HEK293T (cell line): ENCODE measurements at regions not wholly inside any gene's neighbourhood (a gene's known extent, or its start where the extent isn't known, plus 50 kb on each side); places are given as distances from the start of the nearest gene placed in this dataset.
"Not testable (repeated sequence)": the region's sequence is repeated elsewhere in the genome, so short reads cannot be mapped to it uniquely, and the experiment has no call there.

Experiments
- CTCF ChIA-PET: fragments of 350-600 bp; formaldehyde crosslinking; extraction: SDS; loops from one replicate; lab custom pipeline; 2021; ENCODE audit warnings: antibody characterized with exemption, inconsistent platforms; lab: Yijun Ruan, JAX
- POLR2A ChIA-PET: fragments of 350-600 bp; formaldehyde crosslinking; extraction: SDS; loops from one replicate; lab custom pipeline; 2020; ENCODE audit warnings: antibody characterized with exemption, inconsistent platforms; lab: Yijun Ruan, JAX
- DNase-seq: peaks from one replicate; pipeline ENCODE4 v3.0.0; 2012; ENCODE audit warnings: mixed read lengths; ENCODE audit errors: extremely low spot score
- ARNT ChIP-seq: fragments of 450-650 bp; IDR thresholded peaks from 2 replicates; pipeline ENCODE4 v1.6.1; 2017; ENCODE audit warnings: mild to moderate bottlenecking
- BHLHE40 ChIP-seq: fragments of 450-650 bp; IDR thresholded peaks from 2 replicates; pipeline ENCODE4 v1.6.1; 2016; ENCODE audit warnings: mild to moderate bottlenecking, moderate library complexity, borderline replicate concordance
- CTBP1 ChIP-seq: fragments of 450-650 bp; IDR thresholded peaks from 2 replicates; pipeline ENCODE4 v1.6.1; 2016; ENCODE audit warnings: borderline replicate concordance
- ELF4 ChIP-seq: fragments of 450-650 bp; IDR thresholded peaks from 2 replicates; pipeline ENCODE4 v1.6.1; 2017; ENCODE audit warnings: antibody characterized with exemption
- FOXA1 ChIP-seq: fragments of 450-650 bp; IDR thresholded peaks from 2 replicates; pipeline ENCODE4 v1.6.1; 2016; ENCODE audit warnings: mild to moderate bottlenecking
- FOXK2 ChIP-seq: fragments of 450-650 bp; IDR thresholded peaks from 2 replicates; pipeline ENCODE4 v1.6.1; 2016; ENCODE audit warnings: mild to moderate bottlenecking
- FOXM1 ChIP-seq: fragments of 450-650 bp; IDR thresholded peaks from 2 replicates; pipeline ENCODE4 v1.6.1; 2017; ENCODE audit warnings: mild to moderate bottlenecking, borderline replicate concordance
- HDGF ChIP-seq: fragments of 450-650 bp; IDR thresholded peaks from 2 replicates; pipeline ENCODE4 v1.6.1; 2017; ENCODE audit warnings: antibody characterized with exemption, borderline replicate concordance
- L3MBTL2 ChIP-seq: fragments of 450-650 bp; conservative IDR thresholded peaks from 2 replicates; pipeline ENCODE4 v1.6.1; 2016; ENCODE audit warnings: mild to moderate bottlenecking
- LEF1 ChIP-seq: fragments of 450-650 bp; IDR thresholded peaks from 2 replicates; pipeline ENCODE4 v1.6.1; 2017; ENCODE audit warnings: mild to moderate bottlenecking, borderline replicate concordance
- NFRKB ChIP-seq: fragments of 450-650 bp; IDR thresholded peaks from 2 replicates; pipeline ENCODE4 v1.6.1; 2016; ENCODE audit warnings: mild to moderate bottlenecking, moderate library complexity
- SP1 ChIP-seq: fragments of 450-650 bp; IDR thresholded peaks from 2 replicates; pipeline ENCODE4 v1.6.1; 2017
- SUZ12 ChIP-seq: fragments of 450-650 bp; IDR thresholded peaks from 2 replicates; pipeline ENCODE4 v1.6.1; 2016; ENCODE audit warnings: mild to moderate bottlenecking
- TARDBP ChIP-seq: fragments of 450-650 bp; IDR thresholded peaks from 2 replicates; pipeline ENCODE4 v1.6.1; 2016
- ZNF384 ChIP-seq: fragments of 450-650 bp; IDR thresholded peaks from 2 replicates; pipeline ENCODE4 v1.6.1; 2016
- TF ChIP-seq, protein P1 (sequence below): fragments of 450-650 bp; IDR thresholded peaks from 2 replicates; pipeline ENCODE4 v1.6.1; 2016

DNA sequence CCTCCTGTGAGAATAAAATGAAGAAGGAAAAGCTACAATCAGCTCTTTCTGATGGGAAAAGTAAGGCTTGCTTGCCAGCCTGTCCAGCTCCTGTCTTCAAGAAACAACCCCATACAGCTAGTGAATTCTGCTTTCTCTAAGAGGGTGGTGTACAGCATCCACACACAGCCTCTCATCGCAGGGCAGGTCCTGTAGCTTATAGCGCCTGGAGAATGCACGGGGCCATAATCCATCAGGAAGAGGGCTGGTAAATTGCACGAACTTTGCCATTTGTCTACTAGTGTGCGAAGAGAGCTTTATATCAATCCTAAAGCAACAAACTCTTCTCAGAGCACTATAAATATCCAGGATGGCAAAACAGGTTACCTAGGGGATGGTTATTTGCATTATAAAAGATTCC is 83.3 kb upstream of the SAMSN1 start:
- no peak for DNase-seq
- ChIA-PET POLR2A (no interaction called here), CTCF (interaction anchor here (0.6 kb wide), 1 partner anchor 9 kb away, joined by 3 read pairs; no protein-coding TSS in a partner anchor)
- TF ChIP-seq SP1 = no peak
- no peak for TF ChIP-seq TARDBP
- TF ChIP-seq SUZ12 = no peak
- no peak for TF ChIP-seq FOXK2
- no peak for TF ChIP-seq HDGF
- no peak for TF ChIP-seq ARNT
- no peak for TF ChIP-seq BHLHE40
- no peak for TF ChIP-seq NFRKB
- no peak for TF ChIP-seq ZNF384
- TF ChIP-seq, protein P1, sequence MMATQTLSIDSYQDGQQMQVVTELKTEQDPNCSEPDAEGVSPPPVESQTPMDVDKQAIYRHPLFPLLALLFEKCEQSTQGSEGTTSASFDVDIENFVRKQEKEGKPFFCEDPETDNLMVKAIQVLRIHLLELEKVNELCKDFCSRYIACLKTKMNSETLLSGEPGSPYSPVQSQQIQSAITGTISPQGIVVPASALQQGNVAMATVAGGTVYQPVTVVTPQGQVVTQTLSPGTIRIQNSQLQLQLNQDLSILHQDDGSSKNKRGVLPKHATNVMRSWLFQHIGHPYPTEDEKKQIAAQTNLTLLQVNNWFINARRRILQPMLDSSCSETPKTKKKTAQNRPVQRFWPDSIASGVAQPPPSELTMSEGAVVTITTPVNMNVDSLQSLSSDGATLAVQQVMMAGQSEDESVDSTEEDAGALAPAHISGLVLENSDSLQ = no peak
- no peak for TF ChIP-seq ELF4

DNA sequence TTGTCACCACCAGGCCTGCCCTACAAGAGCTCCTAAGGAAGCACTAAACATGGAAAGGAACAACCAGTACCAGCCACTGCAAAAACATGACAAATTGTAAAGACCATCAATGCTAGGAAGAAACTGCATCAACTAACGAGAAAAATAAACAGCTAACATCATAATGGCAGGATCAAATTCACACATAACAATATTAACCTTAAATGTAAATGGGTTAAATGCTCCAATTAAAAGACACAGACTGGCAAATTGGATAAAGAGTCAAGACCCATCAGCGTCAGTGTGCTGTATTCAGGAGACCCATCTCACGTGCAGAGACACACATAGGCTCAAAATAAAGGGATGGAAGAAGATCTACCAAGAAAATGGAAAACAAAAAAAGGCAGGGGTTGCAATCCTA is 77.0 kb upstream of the SAMSN1 start:
- DNase-seq, POLR2A ChIA-PET, CTCF ChIA-PET: not testable (repeated sequence)

DNA sequence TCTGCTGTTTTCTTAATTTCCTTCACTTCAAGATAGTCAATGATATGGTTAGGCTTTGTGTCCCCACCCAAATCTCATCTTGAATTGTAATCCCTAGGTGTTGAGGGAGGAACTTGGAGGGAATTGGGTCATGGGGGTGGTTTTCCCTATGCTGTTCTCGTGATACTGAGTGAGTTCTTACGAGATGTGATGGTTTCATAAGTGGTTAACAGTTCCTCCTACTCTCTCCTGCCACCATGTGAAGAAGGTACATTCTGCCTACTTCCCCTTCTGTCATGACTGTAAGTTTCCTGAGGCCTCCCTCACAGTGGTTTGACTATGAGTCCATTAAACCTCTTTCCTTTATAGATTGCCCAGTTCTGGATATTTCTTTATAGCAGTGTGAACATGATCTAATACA is 74.0 kb upstream of the SAMSN1 start:
- DNase-seq = no peak
- ChIA-PET CTCF (no interaction called here), POLR2A (no interaction called here)
- TF ChIP-seq BHLHE40 (no peak), ZNF384 (no peak), FOXA1 (no peak), ELF4 (no peak), LEF1 (no peak), HDGF (no peak), SP1 (no peak), SUZ12 (no peak), NFRKB (no peak), FOXM1 (no peak), ARNT (no peak), TARDBP (no peak), FOXK2 (no peak), CTBP1 (no peak), L3MBTL2 (no peak)
- TF ChIP-seq, protein P1 = no peak

DNA sequence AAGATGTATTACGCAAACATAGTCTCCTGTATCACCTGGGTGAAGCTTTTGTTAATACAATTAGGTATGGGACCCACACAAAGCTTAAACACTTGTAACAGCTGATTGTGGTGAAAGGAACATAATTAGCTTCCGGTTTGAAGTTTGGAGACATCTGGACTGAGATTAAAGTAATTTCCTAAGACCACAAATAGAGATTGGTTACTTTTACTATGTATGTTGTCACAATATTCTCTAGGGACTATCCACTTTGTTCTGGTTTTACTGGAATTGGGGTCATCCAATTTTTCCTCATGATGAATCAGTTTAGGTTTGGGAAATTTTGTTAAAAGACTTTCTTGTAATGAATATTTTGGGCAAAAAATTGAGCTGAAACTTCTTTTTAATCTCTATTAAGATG is 71.8 kb upstream of the SAMSN1 start:
- TF ChIP-seq ZNF384 (no peak), HDGF (no peak), TARDBP (no peak), ELF4 (no peak)
- DNase-seq = no peak
- POLR2A ChIA-PET = no interaction called here
- CTCF ChIA-PET = no interaction called here

DNA sequence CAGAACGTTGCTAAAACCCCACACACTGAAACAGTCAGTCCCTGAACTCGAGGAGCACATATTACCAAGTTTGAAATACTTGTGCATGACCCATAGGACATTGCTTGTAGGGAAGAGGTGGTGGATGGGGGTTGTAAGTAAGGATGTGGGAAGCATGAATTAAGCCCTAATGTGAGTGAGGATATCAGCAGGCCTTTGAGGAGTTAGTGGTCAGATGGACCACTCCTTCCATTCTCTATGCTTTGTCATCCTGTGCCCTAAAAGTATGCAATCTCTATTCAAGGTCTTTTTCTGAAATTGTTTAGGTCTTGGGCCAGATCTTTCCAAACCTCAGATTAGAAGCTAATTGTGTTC is 70.9 kb upstream of the SAMSN1 start:
- ChIA-PET CTCF (no interaction called here), POLR2A (no interaction called here)
- DNase-seq = no peak
- TF ChIP-seq LEF1 (no peak), FOXM1 (no peak), SUZ12 (no peak), FOXK2 (no peak), NFRKB (no peak), ELF4 (no peak), ZNF384 (no peak)

DNA sequence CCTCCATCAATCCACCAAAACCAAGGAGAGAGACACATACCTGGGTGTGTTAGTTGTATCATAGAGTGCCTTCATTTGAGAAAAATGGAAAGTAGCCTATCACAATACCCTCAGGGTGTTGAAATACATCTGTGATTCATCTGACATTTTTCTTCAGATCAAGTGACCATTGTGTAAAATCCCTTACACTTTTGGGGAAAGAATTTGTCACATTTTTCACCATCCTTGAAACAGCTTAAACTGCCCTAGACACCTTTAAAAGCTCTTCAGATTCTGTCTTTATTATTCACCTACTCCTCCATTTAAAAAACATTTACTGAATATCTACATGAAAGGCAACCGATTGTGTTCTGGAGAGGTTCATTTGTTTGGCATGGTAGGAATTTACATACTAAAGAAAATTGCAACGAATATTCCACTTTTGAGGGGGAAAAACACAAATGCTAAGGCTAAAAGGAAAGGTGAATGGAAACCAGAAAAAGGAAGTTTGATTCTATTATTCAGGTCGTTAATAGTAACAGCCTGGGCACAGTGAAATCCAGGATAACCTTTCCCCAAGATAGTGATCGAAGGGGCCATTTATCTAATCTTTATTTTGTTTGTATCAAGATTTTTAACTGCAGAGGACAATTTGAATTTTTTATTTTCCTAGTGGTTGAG is 70.4 kb upstream of the SAMSN1 start:
- ChIA-PET CTCF (no interaction called here), POLR2A (no interaction called here)
- no peak for DNase-seq
- TF ChIP-seq SUZ12 = no peak

DNA sequence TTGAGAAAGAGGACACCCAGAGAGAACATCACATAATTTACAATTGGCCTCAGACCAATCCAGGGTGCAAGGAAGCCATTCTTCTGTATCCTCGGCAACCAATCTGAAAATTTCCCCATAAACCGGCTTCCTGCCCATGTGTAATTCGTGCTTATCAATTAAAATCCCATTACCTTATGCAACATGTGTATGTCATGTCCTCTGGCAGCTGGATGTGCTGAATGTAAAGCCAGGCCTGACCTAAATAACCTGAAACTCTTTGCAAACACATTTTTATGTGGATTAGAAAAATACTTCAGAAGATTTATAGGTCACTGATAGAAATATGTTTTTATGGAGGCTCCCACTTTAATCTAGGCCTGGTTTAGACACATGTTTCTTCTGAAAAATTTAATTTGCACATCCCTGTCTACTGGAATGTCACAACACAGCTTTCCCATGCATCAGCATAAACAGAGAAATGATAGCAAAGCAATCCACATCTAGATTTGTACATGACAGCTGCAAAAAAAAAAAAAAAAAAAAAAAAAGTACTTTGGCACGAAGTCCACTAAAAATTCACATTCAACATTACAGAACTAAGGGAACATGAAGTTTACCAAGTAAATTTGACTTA is 69.4 kb upstream of the SAMSN1 start:
- ChIA-PET POLR2A (no interaction called here), CTCF (no interaction called here)
- DNase-seq = no peak
- TF ChIP-seq L3MBTL2 (no peak), ELF4 (no peak), ARNT (no peak), TARDBP (no peak)

DNA sequence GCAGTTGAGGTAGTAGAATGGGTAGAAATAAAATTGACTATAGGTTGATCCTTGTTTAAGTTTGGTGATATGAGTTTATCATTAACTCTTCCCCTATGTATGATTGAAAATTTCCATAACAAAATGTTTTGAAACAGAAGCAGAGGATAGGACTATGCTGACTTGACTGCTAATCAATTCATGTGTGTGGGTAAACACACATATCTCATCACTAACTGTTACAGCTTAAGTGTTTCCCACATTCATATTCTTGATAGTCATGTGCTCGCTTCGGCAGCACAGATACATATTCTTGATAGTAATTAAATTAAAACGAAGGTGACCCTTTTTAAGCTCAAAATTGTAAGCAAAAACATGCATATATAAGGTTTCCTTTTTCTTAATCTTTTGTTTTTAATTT is 68.2 kb upstream of the SAMSN1 start:
- DNase-seq = no peak
- no peak for TF ChIP-seq SUZ12
- POLR2A ChIA-PET = no interaction called here
- CTCF ChIA-PET = no interaction called here
